AG04450 (cell line): ENCODE measurements at regions not wholly inside any gene's neighbourhood (a gene's known extent, or its start where the extent isn't known, plus 50 kb on each side); places are given as distances from the start of the nearest gene placed in this dataset.
"Not testable (repeated sequence)": the region's sequence is repeated elsewhere in the genome, so short reads cannot be mapped to it uniquely, and the experiment has no call there.

Source experiments
- CTCF ChIA-PET: fragments of 300-600, 350-600 bp; formaldehyde crosslinking; extraction: SDS; loops from one replicate; lab custom pipeline; 2022; ENCODE audit warnings: antibody characterized with exemption, inconsistent platforms; lab: Charles Lee
- POLR2A ChIA-PET: fragments of 350-600 bp; formaldehyde crosslinking; extraction: SDS; loops from one replicate; lab custom pipeline; 2021; ENCODE audit warnings: antibody characterized with exemption, inconsistent platforms; lab: Yijun Ruan, JAX
- DNase-seq: peaks from one replicate; pipeline ENCODE4 v3.0.0-alpha.2; 2011; ENCODE audit warnings: low read depth, low spot score
- H3K27ac ChIP-seq: one replicate; pipeline ENCODE4 v1.5.1; 2012; ENCODE audit warnings: low read depth, low read length, control low read depth
- H3K27me3 ChIP-seq: one replicate; pipeline ENCODE4 v1.6.0; 2012; ENCODE audit warnings: low read length; ENCODE audit not compliant: control insufficient read depth, insufficient read depth
- H3K4me3 ChIP-seq: 2 replicates; pipeline ENCODE4 v1.5.1; 2011; ENCODE audit warnings: mild to moderate bottlenecking, low read depth, low read length, control low read depth
- H3K9me3 ChIP-seq: 2 replicates; pipeline ENCODE4 v1.5.1; 2012; ENCODE audit warnings: low read length; ENCODE audit not compliant: control insufficient read depth, insufficient read depth
- CTCF ChIP-seq: IDR thresholded peaks from 2 replicates; pipeline ENCODE4 v1.5.1; 2011; ENCODE audit warnings: low read depth, low read length, control low read depth, inconsistent platforms

- POLR2A ChIA-PET = interaction anchor here (0.7 kb wide), 1 partner anchor 249 kb away, joined by 4 read pairs; no protein-coding TSS in a partner anchor
Observed at GRCh38 chr11:128039140-128040021, 548.0 kb downstream of the ETS1 start.

GRCh38 chr11:128036556-128037093 lies 550.7 kb downstream of the ETS1 start:
- H3K4me3 ChIP-seq = no peak overlapping the region
- no peak for TF ChIP-seq CTCF
- no peak for DNase-seq
- H3K27ac ChIP-seq = no peak overlapping the region
- no peaks in the 10 kb centered on the region for H3K9me3 ChIP-seq
- ChIA-PET CTCF (interaction anchor here (4.2 kb wide), 1 partner anchor 121 kb away, joined by 48 read pairs; no protein-coding TSS in a partner anchor), POLR2A (no interaction called here)
- H3K27me3 ChIP-seq = peaks cover 5% of the 10 kb centered on the region

More at GRCh38 chr11:128039140-128040021, 548.0 kb downstream of the ETS1 start:
- Histone ChIP-seq H3K9me3 (no peaks in the 10 kb centered on the region), H3K4me3 (no peak overlapping the region), H3K27ac (no peak overlapping the region), H3K27me3 (peaks cover 5% of the 10 kb centered on the region)
- CTCF ChIA-PET = interaction anchor here (1.0 to 4.2 kb wide), 8 partner anchors 8 to 917 kb away, joined by 3 to 48 read pairs (median 4); no protein-coding TSS in a partner anchor
- TF ChIP-seq CTCF = peak; percentile 18; the same call in 1 of the 2 replicates
- no peak for DNase-seq

GRCh38 chr11:128036006-128036405 lies 551.4 kb downstream of the ETS1 start:
- Histone ChIP-seq H3K4me3 (no peak overlapping the region), H3K27me3 (peaks cover 5% of the 10 kb centered on the region), H3K27ac (no peak overlapping the region), H3K9me3 (no peaks in the 10 kb centered on the region)
- ChIA-PET POLR2A (no interaction called here), CTCF (interaction anchor here (4.2 kb wide), 1 partner anchor 122 kb away, joined by 48 read pairs; no protein-coding TSS in a partner anchor)
- DNase-seq = no peak
- no peak for TF ChIP-seq CTCF

GRCh38 chr11:128031538-128032134 lies 555.7 kb downstream of the ETS1 start:
- CTCF ChIA-PET = interaction anchor here (0.6 to 7.4 kb wide), 21 partner anchors 9 to 925 kb away, joined by 3 to 170 read pairs (median 4); no protein-coding TSS in a partner anchor
- peak; percentile 45 for DNase-seq
- H3K27me3 ChIP-seq, POLR2A ChIA-PET, H3K4me3 ChIP-seq, H3K9me3 ChIP-seq, H3K27ac ChIP-seq: not testable (repeated sequence)
- peak; percentile 86 for TF ChIP-seq CTCF
